ENCODE measurements at regions not wholly inside any gene's neighbourhood (a gene's known extent, or its start where the extent isn't known, plus 50 kb on each side); places are given as distances from the start of the nearest gene placed in this dataset.
"Not testable (repeated sequence)": the region's sequence is repeated elsewhere in the genome, so short reads cannot be mapped to it uniquely, and the experiment has no call there.

DNA sequence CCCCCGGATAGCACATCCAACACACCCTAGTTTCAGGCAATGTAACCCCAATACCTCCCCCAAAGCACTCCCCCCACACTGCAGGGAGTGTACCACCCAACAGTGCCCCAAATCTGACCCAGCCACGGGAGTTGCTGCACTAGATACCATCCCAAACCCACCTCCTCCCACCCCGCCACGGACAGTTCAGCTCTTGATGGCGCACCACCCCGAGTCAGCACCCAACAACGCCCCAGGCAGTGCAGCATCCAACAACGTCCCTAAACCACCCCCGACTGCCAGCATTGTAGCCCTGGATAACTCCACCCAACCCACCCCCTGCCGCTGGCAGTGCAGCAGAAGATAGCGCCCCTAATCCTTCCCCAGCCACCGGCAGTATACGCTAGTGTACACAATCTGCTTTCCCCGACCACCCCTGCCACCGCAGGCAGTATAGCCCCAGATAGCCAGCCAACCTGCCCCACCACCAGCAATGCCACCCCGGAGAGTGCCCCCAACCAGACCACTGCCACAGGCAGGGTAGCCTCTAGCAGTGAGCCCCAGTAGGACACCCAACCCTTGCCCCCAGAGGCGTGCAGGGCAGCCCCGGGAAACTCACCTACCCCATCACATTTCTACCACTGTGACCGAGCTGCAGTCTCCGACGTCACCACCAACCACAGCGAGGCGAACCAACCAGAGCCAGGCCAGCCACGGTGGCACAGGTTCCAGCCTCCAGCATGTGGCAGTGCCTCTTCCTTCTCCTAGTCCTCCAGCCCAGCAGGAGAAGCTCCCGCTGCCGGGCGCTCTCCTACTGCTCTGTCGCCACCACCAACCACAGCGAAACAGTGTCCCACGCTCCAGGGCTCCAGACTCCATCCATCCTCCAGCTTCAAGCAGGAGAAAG lies 178.1 kb downstream of the POTEB3 start:
- FAIRE-seq: no peak

DNA sequence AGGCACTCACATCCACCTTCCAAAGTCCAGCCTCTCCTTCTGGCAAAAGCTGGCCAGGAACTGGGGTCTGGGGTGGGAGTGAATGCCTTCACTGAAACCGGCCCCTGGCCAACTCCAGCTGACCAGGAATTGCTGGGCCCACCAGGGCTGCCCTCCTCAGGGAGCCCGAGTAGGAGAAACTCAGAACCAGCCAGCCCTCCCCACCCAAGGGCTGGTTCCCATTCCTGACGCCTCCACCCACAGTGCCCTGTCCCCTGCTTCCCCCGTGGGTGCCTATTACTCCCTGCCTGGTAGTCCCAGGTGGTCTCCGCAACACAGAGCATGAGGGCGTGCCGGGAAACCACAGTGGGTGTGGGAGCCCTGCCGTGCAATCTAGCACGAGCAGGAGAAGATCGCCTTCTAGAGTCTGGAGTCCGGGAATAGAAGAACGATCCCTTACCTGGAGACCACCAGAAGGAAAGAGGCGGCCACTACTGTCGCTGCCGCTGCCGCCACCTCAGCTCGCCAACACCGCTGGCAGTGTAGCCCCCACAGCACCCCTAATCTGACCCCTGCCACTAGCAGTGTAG lies 178.8 kb downstream of the POTEB3 start:
- no peak for FAIRE-seq

DNA sequence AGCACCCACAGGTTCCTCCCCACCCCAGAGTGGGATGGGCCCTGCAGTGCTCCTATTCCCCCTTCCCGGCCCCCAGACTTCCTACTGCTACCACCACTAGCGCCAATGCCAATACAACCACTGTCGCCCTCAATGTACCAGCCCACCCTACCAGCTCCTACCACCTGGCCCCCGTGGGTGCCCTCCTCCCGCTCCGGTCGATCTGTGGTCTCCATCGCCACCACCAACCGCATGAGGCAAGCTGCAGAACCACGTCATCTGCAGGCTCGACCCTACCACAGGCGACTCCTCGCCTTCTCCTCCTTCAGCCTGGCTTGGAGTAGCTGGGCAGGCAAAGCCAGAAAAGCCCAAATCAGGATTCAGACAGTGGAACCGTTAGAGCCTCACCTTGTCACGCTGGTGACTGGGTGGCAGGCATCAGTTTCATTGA lies 179.3 kb downstream of the POTEB3 start:
- FAIRE-seq: no peak

DNA sequence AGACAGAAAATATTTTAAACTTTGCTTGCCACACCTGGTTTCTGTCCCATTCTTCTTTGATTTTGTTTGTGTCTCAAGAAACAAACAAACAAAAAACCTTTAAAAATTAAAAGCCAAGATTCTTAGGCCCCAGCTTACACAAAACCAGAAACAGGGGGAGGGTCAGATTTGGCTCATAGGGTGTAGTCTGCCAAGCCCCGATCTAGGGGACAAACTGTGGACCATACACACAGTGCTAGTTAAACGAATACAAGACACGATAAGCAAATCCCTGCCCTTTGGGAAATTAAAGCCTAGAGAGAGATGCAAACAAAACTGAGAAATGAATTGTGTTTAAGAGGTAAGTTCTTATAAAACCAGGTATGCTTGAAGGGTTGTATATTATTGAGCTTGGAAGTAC lies 181.7 kb downstream of the POTEB3 start:
- not testable (repeated sequence) for FAIRE-seq

DNA sequence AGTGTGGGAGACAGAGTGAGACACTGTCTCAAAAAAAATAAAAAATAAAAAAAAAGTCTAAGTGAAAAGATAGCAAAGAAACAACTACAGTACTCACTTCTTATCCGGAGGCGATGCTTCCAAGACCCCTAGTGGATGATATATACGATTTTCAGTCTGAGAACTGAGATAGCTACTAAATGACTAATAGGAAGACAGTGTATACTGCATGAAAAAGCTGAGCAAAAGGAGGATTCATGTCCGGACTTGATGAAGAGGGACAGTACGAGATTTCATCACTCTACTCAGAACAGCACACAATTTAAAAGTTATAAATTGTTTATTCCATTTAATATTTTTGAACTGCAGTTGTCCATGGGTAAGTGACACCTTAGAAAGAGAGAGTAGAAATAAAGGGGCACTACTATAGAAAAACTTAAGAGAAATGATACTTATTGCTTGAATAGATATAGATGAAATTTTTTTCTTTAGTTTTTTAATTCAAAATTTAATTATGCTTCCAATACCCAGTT lies 190.7 kb downstream of the POTEB3 start:
- not testable (repeated sequence) for FAIRE-seq

All from G401.6 (cell line).